ENCODE measurements at regions not wholly inside any gene's neighbourhood (a gene's known extent, or its start where the extent isn't known, plus 50 kb on each side); places are given as distances from the start of the nearest gene placed in this dataset.
"Not testable (repeated sequence)": the region's sequence is repeated elsewhere in the genome, so short reads cannot be mapped to it uniquely, and the experiment has no call there.

DNA sequence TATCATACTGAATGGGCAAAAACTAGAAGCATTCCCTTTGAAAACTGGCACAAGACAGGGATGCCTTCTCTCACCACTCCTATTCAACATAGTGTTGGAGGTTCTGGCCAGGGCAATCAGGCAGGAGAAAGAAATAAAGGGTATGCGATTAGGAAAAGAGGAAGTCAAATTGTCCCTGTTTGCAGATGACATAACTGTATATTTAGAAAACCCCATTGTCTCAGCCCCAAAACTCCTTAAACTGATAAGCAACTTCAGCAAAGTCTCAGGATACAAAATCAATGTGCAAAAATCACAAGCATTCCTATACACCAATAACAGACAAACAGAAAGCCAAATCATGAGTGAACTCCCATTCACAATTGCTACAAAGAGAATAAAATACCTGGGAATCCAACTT is 52.5 kb upstream of the CCDC71L start:
- H3K27me3 ChIP-seq (ENCODE audit: control insufficient read depth in 2 of 2, insufficient read depth in 1 of 2, low read length in 1 of 2); H3K9me3 ChIP-seq (ENCODE audit: control insufficient read depth in 2 of 2, insufficient read depth in 1 of 2, low read length in 1 of 2); DNase-seq (ENCODE audit: low read depth in 6 of 9, low spot score in 9 of 9); H3K4me1 ChIP-seq (ENCODE audit: control insufficient read depth in 2 of 2, insufficient read depth in 2 of 2, low read length in 2 of 2); H3K36me3 ChIP-seq (ENCODE audit: control insufficient read depth in 2 of 2, insufficient read depth in 2 of 2, low read length in 1 of 2); H3K27ac ChIP-seq (ENCODE audit: low read depth in 1 of 2, low read length in 1 of 2); H3K4me3 ChIP-seq (ENCODE audit: low read length in 2 of 2): not testable (repeated sequence)
- 45% methylated on average over 1 of the region's 1 CpG for WGBS

DNA sequence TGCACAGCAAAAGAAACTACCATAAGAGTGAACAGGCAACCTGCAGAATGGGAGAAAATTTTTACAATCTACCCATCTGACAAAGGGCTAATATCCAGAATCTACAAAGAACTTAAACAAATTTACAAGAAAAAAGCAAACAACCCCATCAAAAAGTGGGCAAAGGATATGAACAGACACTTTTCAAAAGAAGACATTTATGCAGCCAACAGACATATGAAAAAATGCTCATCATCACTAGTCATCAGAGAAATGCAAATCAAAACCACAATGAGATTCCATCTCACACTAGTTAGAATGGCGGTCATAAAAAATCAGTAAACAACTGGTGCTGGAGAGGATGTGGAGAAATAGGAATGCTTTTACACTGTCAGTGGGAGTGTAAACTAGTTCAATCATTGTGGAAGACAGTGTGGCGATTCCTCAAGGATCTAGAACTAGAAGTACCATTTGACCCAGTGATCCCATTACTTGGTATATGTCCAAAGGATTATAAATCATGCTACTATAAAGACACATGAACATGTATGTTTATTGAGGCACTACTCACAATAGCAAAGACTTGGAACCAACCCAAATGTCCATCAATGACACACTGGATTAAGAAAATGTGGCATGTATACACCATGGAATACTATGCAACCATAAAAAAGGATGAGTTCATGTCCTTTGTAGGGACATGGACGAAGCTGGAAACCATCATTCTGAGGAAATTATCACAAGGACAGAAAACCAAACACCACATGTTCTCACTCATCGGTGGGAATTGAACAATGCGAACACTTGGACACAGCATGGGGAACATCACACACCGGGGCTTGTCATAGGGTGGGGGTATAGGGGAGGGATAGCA is 53.9 kb upstream of the CCDC71L start:
- H3K27ac ChIP-seq (ENCODE audit: low read depth in 1 of 2, low read length in 1 of 2); H3K4me1 ChIP-seq (ENCODE audit: control insufficient read depth in 2 of 2, insufficient read depth in 2 of 2, low read length in 2 of 2); H3K27me3 ChIP-seq (ENCODE audit: control insufficient read depth in 2 of 2, insufficient read depth in 1 of 2, low read length in 1 of 2); H3K4me3 ChIP-seq (ENCODE audit: low read length in 2 of 2); H3K9me3 ChIP-seq (ENCODE audit: control insufficient read depth in 2 of 2, insufficient read depth in 1 of 2, low read length in 1 of 2); H3K36me3 ChIP-seq (ENCODE audit: control insufficient read depth in 2 of 2, insufficient read depth in 2 of 2, low read length in 1 of 2); DNase-seq (ENCODE audit: low read depth in 6 of 9, low spot score in 9 of 9): not testable (repeated sequence)
- 97% methylated on average over 6 of the region's 6 CpGs for WGBS

DNA sequence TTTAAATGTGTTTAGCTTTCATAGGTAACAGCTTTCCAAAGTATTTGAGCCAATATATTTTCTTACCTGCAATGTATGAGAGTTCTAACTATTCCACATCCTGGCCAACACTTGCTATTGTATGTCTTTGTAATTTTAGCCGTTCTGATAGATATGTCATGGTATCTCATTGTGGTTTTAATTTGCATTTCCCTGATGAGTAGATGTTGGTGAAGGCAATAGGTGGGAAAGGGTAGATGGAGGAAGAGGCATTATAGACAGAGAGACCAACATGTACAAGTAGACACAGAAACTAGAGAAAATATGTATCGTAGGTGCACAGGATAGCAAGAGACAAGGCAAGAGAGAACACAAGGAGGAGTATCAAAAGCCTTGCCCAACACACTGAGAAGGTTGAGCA is 54.8 kb upstream of the CCDC71L start:
- Histone ChIP-seq H3K9me3 (ENCODE audit: control insufficient read depth in 2 of 2, insufficient read depth in 1 of 2, low read length in 1 of 2) (no peaks in the 10 kb centered on the region), H3K4me1 (ENCODE audit: control insufficient read depth in 2 of 2, insufficient read depth in 2 of 2, low read length in 2 of 2) (peaks cover 0 to 3% of the 10 kb centered on the region in 2 donors), H3K36me3 (ENCODE audit: control insufficient read depth in 2 of 2, insufficient read depth in 2 of 2, low read length in 1 of 2) (no peaks in the 10 kb centered on the region), H3K27me3 (ENCODE audit: control insufficient read depth in 2 of 2, insufficient read depth in 1 of 2, low read length in 1 of 2) (no peaks in the 10 kb centered on the region), H3K27ac (ENCODE audit: low read depth in 1 of 2, low read length in 1 of 2) (no peak overlapping the region), H3K4me3 (ENCODE audit: low read length in 2 of 2) (no peak overlapping the region)
- DNase-seq (ENCODE audit: low read depth in 6 of 9, low spot score in 9 of 9): no peak
- WGBS: 97% methylated on average over 2 of the region's 2 CpGs

DNA sequence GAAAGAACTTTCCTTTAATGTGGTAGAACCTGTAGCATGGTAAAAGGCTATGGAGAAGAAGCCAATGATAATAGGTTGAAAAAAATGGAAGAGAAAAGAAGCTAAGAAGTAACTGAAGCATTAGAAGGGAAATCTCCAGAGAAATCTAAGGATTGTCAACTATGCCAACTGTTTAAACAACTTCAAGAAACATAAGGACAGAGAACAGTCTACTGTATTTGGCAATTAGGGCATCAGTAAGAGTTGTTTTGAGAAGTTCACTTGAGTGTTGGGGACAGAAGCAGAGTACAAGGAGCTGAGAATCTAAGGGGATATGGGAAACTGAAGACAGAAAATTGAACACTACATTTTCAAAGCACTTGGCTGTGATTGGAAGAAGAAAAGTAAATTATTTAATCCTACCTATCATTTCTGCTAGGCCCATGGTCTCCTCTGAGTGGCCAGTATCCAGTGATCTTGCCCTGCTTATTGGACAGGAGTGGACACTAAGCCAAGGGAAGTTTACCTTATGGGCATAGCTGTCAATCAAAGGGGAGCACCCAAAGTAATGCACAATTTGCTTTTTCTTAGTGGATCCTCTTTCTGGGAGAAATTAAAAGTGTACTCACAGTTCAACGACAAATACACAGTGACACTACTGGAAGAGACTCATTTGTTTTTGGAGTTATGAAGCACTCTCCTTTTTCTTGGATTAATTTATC is 56.4 kb upstream of the CCDC71L start:
- no peaks in the 10 kb centered on the region for H3K27me3 ChIP-seq (ENCODE audit: control insufficient read depth in 2 of 2, insufficient read depth in 1 of 2, low read length in 1 of 2)
- H3K4me3 ChIP-seq (ENCODE audit: low read length in 2 of 2): no peak overlapping the region
- H3K4me1 ChIP-seq (ENCODE audit: control insufficient read depth in 2 of 2, insufficient read depth in 2 of 2, low read length in 2 of 2): peaks cover 0 to 3% of the 10 kb centered on the region in 2 donors
- no peak for DNase-seq (ENCODE audit: low read depth in 6 of 9, low spot score in 9 of 9)
- H3K9me3 ChIP-seq (ENCODE audit: control insufficient read depth in 2 of 2, insufficient read depth in 1 of 2, low read length in 1 of 2): no peaks in the 10 kb centered on the region
- 35% methylated on average over 1 of the region's 1 CpG for WGBS
- no peaks in the 10 kb centered on the region for H3K36me3 ChIP-seq (ENCODE audit: control insufficient read depth in 2 of 2, insufficient read depth in 2 of 2, low read length in 1 of 2)
- H3K27ac ChIP-seq (ENCODE audit: low read depth in 1 of 2, low read length in 1 of 2): no peak overlapping the region

DNA sequence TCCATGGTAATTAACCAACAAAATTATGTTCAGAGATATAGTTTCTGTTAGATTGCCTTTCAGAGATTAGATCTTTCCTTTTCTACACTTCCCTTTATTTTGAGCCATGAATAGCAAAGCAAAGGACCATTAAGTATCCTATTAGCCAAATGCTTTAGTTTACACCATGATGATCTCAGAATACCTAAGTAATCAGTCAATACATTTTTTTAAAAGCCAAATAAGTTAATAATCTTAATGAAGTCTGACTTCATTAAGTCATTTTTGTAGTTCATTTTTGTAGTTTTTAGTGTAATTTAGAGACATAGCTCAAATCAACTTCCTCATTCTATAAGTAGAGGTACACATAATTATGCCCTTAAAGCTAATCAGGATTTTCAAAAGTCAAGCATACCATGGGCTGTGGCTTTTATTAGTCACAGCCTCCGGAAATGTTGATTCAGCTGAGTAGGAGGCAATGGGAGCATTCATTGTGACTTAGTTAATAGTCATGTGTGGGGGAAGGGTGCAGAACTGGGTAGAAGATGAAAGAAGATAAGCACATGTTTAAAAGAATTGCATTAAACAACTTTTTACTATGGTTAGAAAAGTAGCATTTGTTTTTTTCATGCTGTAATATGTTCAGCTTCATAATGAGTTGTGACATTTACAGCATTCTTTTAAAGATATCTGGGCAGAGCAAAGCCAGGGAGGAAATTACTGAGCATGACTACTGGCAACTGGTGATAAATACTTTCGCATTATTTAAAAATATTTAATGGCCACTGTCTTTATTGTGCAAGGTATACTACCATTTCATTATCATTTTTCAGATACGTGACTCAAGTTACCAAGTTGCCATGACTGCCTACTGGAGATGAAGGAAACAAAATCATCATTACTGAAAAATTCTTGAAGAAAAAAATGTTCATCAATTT is 57.3 kb upstream of the CCDC71L start:
- Histone ChIP-seq H3K4me1 (ENCODE audit: control insufficient read depth in 2 of 2, insufficient read depth in 2 of 2, low read length in 2 of 2) (peaks cover 0 to 3% of the 10 kb centered on the region in 2 donors), H3K27me3 (ENCODE audit: control insufficient read depth in 2 of 2, insufficient read depth in 1 of 2, low read length in 1 of 2) (no peaks in the 10 kb centered on the region), H3K4me3 (ENCODE audit: low read length in 2 of 2) (no peak overlapping the region), H3K36me3 (ENCODE audit: control insufficient read depth in 2 of 2, insufficient read depth in 2 of 2, low read length in 1 of 2) (no peaks in the 10 kb centered on the region), H3K27ac (ENCODE audit: low read depth in 1 of 2, low read length in 1 of 2) (no peak overlapping the region), H3K9me3 (ENCODE audit: control insufficient read depth in 2 of 2, insufficient read depth in 1 of 2, low read length in 1 of 2) (no peaks in the 10 kb centered on the region)
- 27% methylated on average over 3 of the region's 3 CpGs for WGBS
- DNase-seq (ENCODE audit: low read depth in 6 of 9, low spot score in 9 of 9): peak in 4 of 9 donors; percentile 27 to 72 (median 30)

DNA sequence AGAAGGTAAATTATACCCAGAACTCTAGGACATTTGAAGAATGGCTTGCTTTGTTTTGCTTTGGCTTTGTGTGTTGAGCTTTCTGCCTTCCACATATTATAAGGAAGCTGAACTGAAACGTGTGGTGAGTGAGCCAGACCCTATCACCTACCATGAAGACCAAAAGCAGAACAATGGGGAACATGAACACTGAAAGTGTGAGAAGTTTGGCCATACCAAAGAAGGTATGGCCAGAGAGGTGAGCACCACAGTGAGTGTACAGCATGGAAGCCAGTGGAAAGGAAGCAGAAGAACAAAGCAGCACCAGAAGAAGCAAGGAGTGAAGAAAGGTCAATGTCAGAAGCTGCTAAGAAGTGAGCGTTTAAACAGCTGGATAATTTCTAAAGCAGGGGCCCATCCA is 59.7 kb upstream of the CCDC71L start:
- H3K27ac ChIP-seq (ENCODE audit: low read depth in 1 of 2, low read length in 1 of 2): no peak overlapping the region
- DNase-seq (ENCODE audit: low read depth in 6 of 9, low spot score in 9 of 9): no peak
- 69% methylated on average over 2 of the region's 2 CpGs for WGBS
- H3K27me3 ChIP-seq (ENCODE audit: control insufficient read depth in 2 of 2, insufficient read depth in 1 of 2, low read length in 1 of 2): no peaks in the 10 kb centered on the region
- peaks cover 0 to 3% of the 10 kb centered on the region in 2 donors for H3K4me1 ChIP-seq (ENCODE audit: control insufficient read depth in 2 of 2, insufficient read depth in 2 of 2, low read length in 2 of 2)
- H3K9me3 ChIP-seq (ENCODE audit: control insufficient read depth in 2 of 2, insufficient read depth in 1 of 2, low read length in 1 of 2): no peaks in the 10 kb centered on the region
- no peaks in the 10 kb centered on the region for H3K36me3 ChIP-seq (ENCODE audit: control insufficient read depth in 2 of 2, insufficient read depth in 2 of 2, low read length in 1 of 2)
- no peak overlapping the region for H3K4me3 ChIP-seq (ENCODE audit: low read length in 2 of 2)

DNA sequence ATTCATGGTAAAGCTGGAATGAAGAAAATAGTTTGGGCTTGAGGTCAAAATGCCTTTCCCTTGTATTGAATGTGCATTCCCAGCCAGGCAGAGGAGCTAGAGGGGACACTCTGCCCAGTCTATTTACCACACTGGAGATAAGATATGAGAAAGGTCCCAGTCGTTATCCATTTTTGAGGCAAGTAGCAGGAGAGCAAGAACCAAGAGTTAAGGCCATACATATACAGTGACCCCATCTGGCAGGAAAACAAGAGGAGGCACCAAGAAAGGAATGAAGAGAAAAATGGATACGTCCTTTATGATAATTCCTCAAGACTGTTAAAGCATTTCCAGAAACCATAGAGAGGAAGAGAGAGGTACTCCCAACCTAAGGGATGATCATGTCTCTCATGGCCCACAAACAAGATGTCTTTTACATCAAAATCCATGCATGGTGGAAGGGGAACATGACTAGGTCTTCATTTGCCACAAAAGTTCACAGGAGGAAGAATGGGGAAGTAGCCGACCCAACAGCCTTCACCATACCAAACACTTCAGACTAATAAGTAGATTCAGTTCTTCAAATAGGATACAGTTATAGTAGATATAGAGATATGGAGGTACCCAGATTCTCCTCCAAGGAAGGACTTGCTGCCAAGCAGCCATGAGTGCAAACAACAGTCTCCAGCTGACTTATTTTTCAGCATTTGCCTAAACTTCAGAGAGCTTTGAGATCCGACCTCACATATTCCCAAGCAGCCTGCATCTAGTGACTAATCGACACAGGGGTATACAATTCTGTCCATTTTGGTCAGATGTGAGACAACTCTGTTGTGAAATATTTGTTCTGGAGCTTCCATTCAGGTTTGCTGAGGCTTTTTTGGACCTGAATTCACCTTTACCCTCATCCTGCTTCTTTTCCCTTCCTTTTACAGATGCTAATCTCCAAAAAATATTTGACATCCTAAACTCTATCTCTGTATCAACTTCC is 61.1 kb upstream of the CCDC71L start:
- no peaks in the 10 kb centered on the region for H3K9me3 ChIP-seq (ENCODE audit: control insufficient read depth in 2 of 2, insufficient read depth in 1 of 2, low read length in 1 of 2)
- WGBS: 86% methylated on average over 5 of the region's 5 CpGs
- DNase-seq (ENCODE audit: low read depth in 6 of 9, low spot score in 9 of 9): no peak
- H3K27me3 ChIP-seq (ENCODE audit: control insufficient read depth in 2 of 2, insufficient read depth in 1 of 2, low read length in 1 of 2): no peaks in the 10 kb centered on the region
- no peak overlapping the region for H3K4me3 ChIP-seq (ENCODE audit: low read length in 2 of 2)
- H3K36me3 ChIP-seq (ENCODE audit: control insufficient read depth in 2 of 2, insufficient read depth in 2 of 2, low read length in 1 of 2): no peaks in the 10 kb centered on the region
- H3K4me1 ChIP-seq (ENCODE audit: control insufficient read depth in 2 of 2, insufficient read depth in 2 of 2, low read length in 2 of 2): peaks cover 0 to 3% of the 10 kb centered on the region in 2 donors
- H3K27ac ChIP-seq (ENCODE audit: low read depth in 1 of 2, low read length in 1 of 2): no peak overlapping the region

DNA sequence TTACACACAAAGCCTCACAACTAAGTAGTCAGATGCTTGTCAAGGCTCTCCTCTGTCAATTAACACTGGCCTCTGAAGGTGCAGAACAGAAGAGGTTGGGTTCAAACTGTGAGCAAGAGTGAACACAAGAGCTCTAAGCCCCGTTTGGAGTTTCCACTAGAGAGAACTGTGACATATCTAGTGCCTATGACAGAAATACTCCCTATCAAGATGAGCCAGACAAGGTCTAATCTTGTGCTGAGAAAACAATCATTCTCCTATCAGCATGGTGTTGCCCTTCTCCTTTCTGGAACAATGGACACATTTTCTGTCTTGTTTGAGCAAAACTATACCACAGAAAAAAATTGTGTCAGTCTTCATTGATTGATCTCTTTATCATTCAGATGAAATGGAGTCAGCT is 62.4 kb upstream of the CCDC71L start:
- Histone ChIP-seq H3K9me3 (ENCODE audit: control insufficient read depth in 2 of 2, insufficient read depth in 1 of 2, low read length in 1 of 2) (no peaks in the 10 kb centered on the region), H3K4me3 (ENCODE audit: low read length in 2 of 2) (no peak overlapping the region), H3K4me1 (ENCODE audit: control insufficient read depth in 2 of 2, insufficient read depth in 2 of 2, low read length in 2 of 2) (peaks cover 0 to 3% of the 10 kb centered on the region in 2 donors), H3K27me3 (ENCODE audit: control insufficient read depth in 2 of 2, insufficient read depth in 1 of 2, low read length in 1 of 2) (no peaks in the 10 kb centered on the region), H3K27ac (ENCODE audit: low read depth in 1 of 2, low read length in 1 of 2) (no peak overlapping the region), H3K36me3 (ENCODE audit: control insufficient read depth in 2 of 2, insufficient read depth in 2 of 2, low read length in 1 of 2) (no peaks in the 10 kb centered on the region)
- WGBS: 97% methylated on average over 1 of the region's 1 CpG
- no peak for DNase-seq (ENCODE audit: low read depth in 6 of 9, low spot score in 9 of 9)
